KMS-11 (cell line): ENCODE measurements at regions not wholly inside any gene's neighbourhood (a gene's known extent, or its start where the extent isn't known, plus 50 kb on each side); places are given as distances from the start of the nearest gene placed in this dataset.
"Not testable (repeated sequence)": the region's sequence is repeated elsewhere in the genome, so short reads cannot be mapped to it uniquely, and the experiment has no call there.

Experiments
- H2AFZ ChIP-seq: fragments of 200-600 bp; sonication (generic); 2 replicates; pipeline ENCODE4 v1.6.1; 2016; ENCODE audit warnings: antibody characterized with exemption, mixed run types, low read depth
- H3K27ac ChIP-seq: fragments of 200-600 bp; sonication (generic); 2 replicates; pipeline ENCODE4 v1.6.1; 2016; ENCODE audit warnings: mild to moderate bottlenecking, mixed run types
- H3K27me3 ChIP-seq: fragments of 200-600 bp; sonication (generic); 2 replicates; pipeline ENCODE4 v1.6.1; 2017; ENCODE audit warnings: mild to moderate bottlenecking, low read depth, mixed run types, moderate library complexity; ENCODE audit not compliant: insufficient read depth
- H3K36me3 ChIP-seq: fragments of 200-600 bp; sonication (generic); 2 replicates; pipeline ENCODE4 v1.6.1; 2017; ENCODE audit warnings: mild to moderate bottlenecking, mixed run types; ENCODE audit not compliant: insufficient read depth
- H3K4me1 ChIP-seq: fragments of 200-600 bp; sonication (generic); 2 replicates; pipeline ENCODE4 v1.6.1; 2016; ENCODE audit warnings: mild to moderate bottlenecking, low read depth, mixed run types; ENCODE audit not compliant: poor library complexity, severe bottlenecking
- H3K4me2 ChIP-seq: fragments of 200-600 bp; sonication (generic); 2 replicates; pipeline ENCODE4 v1.7.0; 2016; ENCODE audit warnings: mild to moderate bottlenecking, mixed run types
- H3K4me3 ChIP-seq: fragments of 200-600 bp; sonication (generic); IDR thresholded peaks from 2 replicates; pipeline ENCODE4 v1.6.1; 2017; ENCODE audit warnings: low read depth, low read length, mixed read lengths; ENCODE audit not compliant: insufficient read depth
- H3K79me2 ChIP-seq: fragments of 200-600 bp; sonication (generic); 2 replicates; pipeline ENCODE4 v1.6.1; 2016; ENCODE audit warnings: low read depth, mixed run types; ENCODE audit not compliant: insufficient read depth
- H3K9ac ChIP-seq: fragments of 200-600 bp; sonication (generic); 2 replicates; pipeline ENCODE4 v1.6.1; 2016; ENCODE audit warnings: mild to moderate bottlenecking, mixed run types
- H4K20me1 ChIP-seq: fragments of 200-600 bp; sonication (generic); 2 replicates; pipeline ENCODE4 v1.6.1; 2016; ENCODE audit warnings: mild to moderate bottlenecking, mixed run types; ENCODE audit not compliant: insufficient read depth
- CTCF ChIP-seq: fragments of 200-600 bp; sonication (generic); conservative IDR thresholded peaks from 2 replicates; pipeline ENCODE4 v1.6.1; 2017; ENCODE audit warnings: low read depth, mild to moderate bottlenecking, antibody characterized with exemption, low read length, moderate library complexity, mixed read lengths

GRCh38 chr21:18743531-18743930, 339.9 kb upstream of the TMPRSS15 start:
- H3K4me2 ChIP-seq = no peak overlapping the region
- H3K27ac ChIP-seq = no peak overlapping the region
- H3K4me1 ChIP-seq = no peaks in the 10 kb centered on the region
- no peak overlapping the region for H3K9ac ChIP-seq
- H4K20me1 ChIP-seq = no peaks in the 10 kb centered on the region
- no peak overlapping the region for H2AFZ ChIP-seq
- TF ChIP-seq CTCF = no peak
- H3K27me3 ChIP-seq = no peaks in the 10 kb centered on the region
- H3K79me2 ChIP-seq = no peaks in the 10 kb centered on the region
- H3K36me3 ChIP-seq = no peaks in the 10 kb centered on the region
- H3K4me3 ChIP-seq = no peak overlapping the region

GRCh38 chr21:18744840-18745239, 341.3 kb upstream of the TMPRSS15 start:
- no peaks in the 10 kb centered on the region for H3K27me3 ChIP-seq
- no peaks in the 10 kb centered on the region for H4K20me1 ChIP-seq
- no peak overlapping the region for H3K4me3 ChIP-seq
- TF ChIP-seq CTCF = no peak
- no peak overlapping the region for H3K27ac ChIP-seq
- H3K9ac ChIP-seq = no peak overlapping the region
- no peaks in the 10 kb centered on the region for H3K4me1 ChIP-seq
- H3K36me3 ChIP-seq = no peaks in the 10 kb centered on the region
- no peaks in the 10 kb centered on the region for H3K79me2 ChIP-seq
- H3K4me2 ChIP-seq = no peak overlapping the region
- no peak overlapping the region for H2AFZ ChIP-seq

- H3K36me3 ChIP-seq, H3K79me2 ChIP-seq, H3K9ac ChIP-seq, H3K4me1 ChIP-seq, H3K27ac ChIP-seq, H3K4me2 ChIP-seq, H3K27me3 ChIP-seq, H4K20me1 ChIP-seq, H3K4me3 ChIP-seq, H2AFZ ChIP-seq: not testable (repeated sequence)
These were observed 349.3 kb upstream of the TMPRSS15 start for GRCh38 chr21:18752894-18753293.

GRCh38 chr21:18756272-18756671, 352.7 kb upstream of the TMPRSS15 start:
- not testable (repeated sequence) for H3K4me3 ChIP-seq, H3K4me1 ChIP-seq, H3K4me2 ChIP-seq, H3K9ac ChIP-seq, H3K27ac ChIP-seq, H3K27me3 ChIP-seq, H3K36me3 ChIP-seq, H2AFZ ChIP-seq, H4K20me1 ChIP-seq, H3K79me2 ChIP-seq

GRCh38 chr21:18759267-18759666, 355.7 kb upstream of the TMPRSS15 start:
- Histone ChIP-seq H3K9ac (no peak overlapping the region), H3K27me3 (no peaks in the 10 kb centered on the region), H3K4me1 (no peaks in the 10 kb centered on the region), H3K36me3 (no peaks in the 10 kb centered on the region), H3K27ac (no peak overlapping the region), H4K20me1 (no peaks in the 10 kb centered on the region), H3K4me3 (no peak overlapping the region), H2AFZ (no peak overlapping the region), H3K79me2 (no peaks in the 10 kb centered on the region), H3K4me2 (no peak overlapping the region)
- no peak for TF ChIP-seq CTCF
